AG04449 (cell line): ENCODE measurements at regions not wholly inside any gene's neighbourhood (a gene's known extent, or its start where the extent isn't known, plus 50 kb on each side); places are given as distances from the start of the nearest gene placed in this dataset.

Experiments used
- CTCF ChIA-PET: fragments of 350-600 bp; formaldehyde crosslinking; extraction: SDS; loops from one replicate; lab custom pipeline; 2021; ENCODE audit warnings: antibody characterized with exemption; lab: Yijun Ruan, JAX
- POLR2A ChIA-PET: fragments of 400-600, 350-600 bp; formaldehyde crosslinking; extraction: SDS; loops from one replicate; lab custom pipeline; 2020; ENCODE audit warnings: antibody characterized with exemption, inconsistent platforms; lab: Yijun Ruan, JAX
- DNase-seq: peaks from one replicate; pipeline ENCODE4 v3.0.0-alpha.2; 2010; ENCODE audit warnings: low read depth, low spot score
- H3K4me3 ChIP-seq: 2 replicates; pipeline ENCODE4 v1.5.1; 2011; ENCODE audit warnings: low read depth, mild to moderate bottlenecking, control low read depth, low read length
- TF ChIP-seq, protein P1 (sequence below): IDR thresholded peaks from one replicate; pipeline ENCODE4 v1.5.1; 2011; ENCODE audit warnings: mild to moderate bottlenecking, moderate library complexity, low read length, control low read depth, inconsistent platforms; ENCODE audit not compliant: insufficient read depth; ENCODE audit errors: missing control alignments

DNA sequence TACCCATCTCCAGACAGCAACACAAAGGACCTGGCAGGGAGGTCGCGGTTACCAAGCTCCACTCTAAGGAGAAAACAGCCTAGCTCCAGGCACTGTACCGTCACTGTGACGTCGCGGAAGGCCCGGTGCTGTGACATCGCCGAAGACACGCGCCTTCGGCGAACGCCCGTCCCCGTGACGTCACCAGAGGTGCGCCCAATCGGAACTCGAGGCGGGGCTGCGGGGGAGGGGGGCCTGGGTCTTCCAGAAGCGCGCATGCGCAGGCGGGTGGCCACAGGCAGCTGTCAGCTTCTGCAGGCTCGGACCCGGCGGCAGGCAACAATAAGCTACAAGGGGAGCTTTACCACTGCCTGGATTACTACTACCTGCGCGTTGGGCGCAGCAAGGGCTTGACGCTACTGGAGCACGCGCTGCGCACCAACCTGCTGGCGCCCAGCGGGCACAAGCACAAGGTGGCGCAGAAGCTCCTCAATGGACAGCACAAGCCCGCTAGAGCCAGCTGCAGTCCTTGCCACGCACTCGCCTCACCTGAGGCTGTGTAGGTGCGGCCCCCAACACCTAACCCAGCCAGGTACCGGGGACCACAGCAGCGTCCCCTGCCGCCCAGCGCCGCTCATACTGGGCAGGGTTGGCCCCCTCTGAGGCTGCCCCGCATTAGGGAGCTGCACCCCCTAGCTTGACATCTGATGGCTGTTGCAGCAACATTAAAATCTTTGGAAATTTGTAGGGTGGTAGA lies 208.4 kb downstream of the TPST1 start:
- ChIA-PET POLR2A (no interaction called here), CTCF (interaction anchor here (0.7 to 2.1 kb wide), 3 partner anchors 8 to 273 kb away, joined by 3 to 7 read pairs (median 5); no protein-coding TSS in a partner anchor)
- no peak for DNase-seq
- TF ChIP-seq, protein P1, sequence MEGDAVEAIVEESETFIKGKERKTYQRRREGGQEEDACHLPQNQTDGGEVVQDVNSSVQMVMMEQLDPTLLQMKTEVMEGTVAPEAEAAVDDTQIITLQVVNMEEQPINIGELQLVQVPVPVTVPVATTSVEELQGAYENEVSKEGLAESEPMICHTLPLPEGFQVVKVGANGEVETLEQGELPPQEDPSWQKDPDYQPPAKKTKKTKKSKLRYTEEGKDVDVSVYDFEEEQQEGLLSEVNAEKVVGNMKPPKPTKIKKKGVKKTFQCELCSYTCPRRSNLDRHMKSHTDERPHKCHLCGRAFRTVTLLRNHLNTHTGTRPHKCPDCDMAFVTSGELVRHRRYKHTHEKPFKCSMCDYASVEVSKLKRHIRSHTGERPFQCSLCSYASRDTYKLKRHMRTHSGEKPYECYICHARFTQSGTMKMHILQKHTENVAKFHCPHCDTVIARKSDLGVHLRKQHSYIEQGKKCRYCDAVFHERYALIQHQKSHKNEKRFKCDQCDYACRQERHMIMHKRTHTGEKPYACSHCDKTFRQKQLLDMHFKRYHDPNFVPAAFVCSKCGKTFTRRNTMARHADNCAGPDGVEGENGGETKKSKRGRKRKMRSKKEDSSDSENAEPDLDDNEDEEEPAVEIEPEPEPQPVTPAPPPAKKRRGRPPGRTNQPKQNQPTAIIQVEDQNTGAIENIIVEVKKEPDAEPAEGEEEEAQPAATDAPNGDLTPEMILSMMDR, result peak; percentile 27
- H3K4me3 ChIP-seq, result peak overlapping the region; percentile 62

DNA sequence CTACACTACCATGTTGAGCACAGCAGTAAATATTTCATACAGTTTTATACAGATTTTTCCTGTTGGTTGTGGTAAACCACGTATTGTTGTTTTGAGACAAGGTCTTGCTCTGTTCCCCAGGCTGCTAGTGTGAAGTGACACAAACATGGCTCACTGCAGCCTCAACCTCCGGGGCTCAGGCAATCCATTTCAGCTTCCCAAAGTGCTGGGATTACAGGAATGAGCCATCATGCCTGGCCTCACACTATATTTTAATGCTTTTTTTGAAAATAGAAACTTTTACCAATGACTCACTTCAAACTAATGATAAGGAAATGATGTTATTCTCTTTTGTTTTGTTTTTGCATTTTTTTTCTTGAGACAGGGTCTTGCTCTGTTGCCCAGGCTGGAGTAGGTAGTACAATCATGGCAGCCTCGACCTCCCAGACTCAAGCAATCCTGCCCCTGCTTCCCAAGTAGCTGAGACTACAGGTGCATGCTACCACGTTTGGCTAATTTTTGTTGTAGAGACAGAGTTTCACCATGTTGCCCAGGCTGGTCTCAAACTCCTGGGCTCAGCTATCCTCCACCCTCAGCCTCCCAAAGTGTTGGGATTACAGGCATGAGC lies 210.6 kb downstream of the TPST1 start:
- TF ChIP-seq, protein P1, result no peak
- POLR2A ChIA-PET, result no interaction called here
- H3K4me3 ChIP-seq, result no peak overlapping the region
- CTCF ChIA-PET, result no interaction called here
- DNase-seq, result no peak

DNA sequence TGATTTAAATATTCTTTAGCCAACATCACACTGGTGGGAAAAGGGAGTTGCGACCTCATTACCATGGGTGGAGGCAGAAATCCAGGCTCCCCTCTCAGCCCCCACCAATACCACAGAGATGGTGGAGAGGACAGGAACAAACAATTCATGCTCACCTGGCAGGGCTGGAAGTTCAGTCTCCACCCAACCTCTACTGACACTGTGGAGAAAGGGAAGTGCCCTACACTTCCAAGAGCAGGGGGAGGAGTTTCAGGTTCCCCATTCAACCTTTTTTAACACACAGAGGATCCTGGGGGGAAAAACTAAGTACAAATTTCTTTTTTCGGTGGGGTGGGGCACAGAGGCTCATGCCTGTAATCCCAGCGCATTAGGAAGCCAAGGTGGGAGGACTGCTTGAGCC lies 210.1 kb upstream of the KCTD7 start:
- no peak overlapping the region for H3K4me3 ChIP-seq
- CTCF ChIA-PET, result no interaction called here
- TF ChIP-seq, protein P1, result no peak
- POLR2A ChIA-PET, result no interaction called here
- DNase-seq, result no peak

DNA sequence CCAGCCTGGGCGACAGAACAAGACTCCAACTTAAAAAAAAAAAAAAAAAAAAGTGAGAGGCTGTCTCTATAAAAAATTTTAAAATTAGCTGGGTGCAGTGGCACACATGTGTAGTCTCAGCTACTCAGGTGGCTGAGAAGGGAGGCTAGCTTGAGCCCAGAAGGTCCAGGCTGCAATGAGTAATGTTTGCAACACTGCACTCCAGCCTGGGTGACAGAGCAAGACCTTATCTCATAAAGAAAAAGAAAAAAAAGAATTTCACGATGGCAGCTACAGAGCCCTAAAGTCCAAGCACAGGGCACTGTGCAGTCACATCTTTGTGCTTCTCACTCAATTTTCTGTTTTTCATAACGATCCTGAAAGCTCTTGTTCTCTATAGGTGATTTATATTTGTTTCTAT lies 209.5 kb upstream of the KCTD7 start:
- CTCF ChIA-PET, result no interaction called here
- POLR2A ChIA-PET, result no interaction called here
- no peak for DNase-seq
- TF ChIP-seq, protein P1, result no peak
- no peak overlapping the region for H3K4me3 ChIP-seq

DNA sequence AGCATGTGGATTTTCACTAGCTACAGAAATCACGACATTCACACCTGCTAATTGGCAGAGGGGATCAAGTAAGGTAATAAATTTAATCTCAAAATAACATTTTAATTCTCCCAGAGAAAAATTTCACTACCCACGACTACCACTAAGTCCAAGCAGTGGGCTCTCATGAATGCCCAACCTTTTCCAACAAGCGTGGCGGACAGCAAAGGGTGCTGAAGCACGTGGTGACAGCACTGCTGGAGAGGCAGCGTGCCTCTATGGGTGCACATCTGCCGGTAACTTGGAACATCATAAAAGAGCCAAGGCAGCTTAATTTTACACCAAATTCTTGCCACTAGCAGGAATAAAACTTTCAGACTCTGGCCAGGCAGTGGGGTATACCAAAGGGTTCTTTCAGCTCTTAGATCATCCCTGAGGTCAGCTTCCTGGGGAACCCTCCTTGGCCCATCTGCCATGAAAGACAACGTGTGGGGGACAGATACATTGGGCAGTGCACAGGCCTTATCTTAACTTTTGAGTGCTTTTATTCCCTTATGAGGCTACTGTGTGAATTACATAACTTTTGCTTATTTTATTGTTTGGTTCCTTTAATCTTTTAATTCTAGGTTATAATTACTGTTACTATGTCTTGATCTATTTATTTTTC lies 206.7 kb upstream of the KCTD7 start:
- TF ChIP-seq, protein P1, result no peak
- H3K4me3 ChIP-seq, result no peak overlapping the region
- ChIA-PET CTCF (interaction anchor here (0.9 kb wide), 1 partner anchor 8 kb away, joined by 3 read pairs; no protein-coding TSS in a partner anchor), POLR2A (no interaction called here)
- no peak for DNase-seq

DNA sequence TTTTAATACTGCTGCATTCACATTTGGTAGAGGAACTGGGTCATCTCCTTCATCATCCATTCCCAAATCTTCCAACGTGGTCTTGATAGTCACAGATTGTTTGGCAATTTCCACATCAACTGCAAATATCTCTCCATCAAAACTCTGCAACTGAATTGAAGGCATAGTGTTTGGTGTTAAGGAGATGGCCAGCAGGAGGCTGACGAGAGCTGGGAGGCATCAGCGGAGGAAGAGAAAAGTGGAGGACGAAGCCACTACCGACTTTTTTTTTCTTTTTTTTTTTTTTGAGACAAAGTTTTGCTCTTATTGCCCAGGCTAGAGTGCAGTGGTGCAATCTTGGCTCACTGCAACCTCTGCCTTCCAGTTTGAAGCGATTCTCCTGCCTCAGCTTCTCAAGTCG lies 205.0 kb upstream of the KCTD7 start:
- no peak overlapping the region for H3K4me3 ChIP-seq
- ChIA-PET POLR2A (no interaction called here), CTCF (no interaction called here)
- TF ChIP-seq, protein P1, result no peak
- no peak for DNase-seq
